Spleen (tissue), 7 donors: ENCODE measurements at regions not wholly inside any gene's neighbourhood (a gene's known extent, or its start where the extent isn't known, plus 50 kb on each side); places are given as distances from the start of the nearest gene placed in this dataset.

Source experiments
- CTCF ChIP-seq, 11 experiments: fragments of 200-600 bp in 7 of 11; fragments of 450-650 bp in 4 of 11; sonication (generic) in 4 of 11; IDR thresholded peaks in 8 of 11; conservative IDR thresholded peaks in 3 of 11; 1 replicate in 7 of 11; 2 replicates in 4 of 11; pipeline versions ENCODE4 v1.4.0 to v1.8.0; 2016 to 2021; ENCODE audit warnings: antibody characterized with exemption in 11 of 11, inconsistent platforms in 4 of 11, mild to moderate bottlenecking in 1 of 11
- POLR2A ChIP-seq, 3 donors: fragments of 450-650 bp; IDR thresholded peaks; one replicate each; pipeline ENCODE4 v1.5.1; 2017; ENCODE audit warnings: antibody characterized with exemption in 3 of 3, mild to moderate bottlenecking in 1 of 3
- POLR2AphosphoS5 ChIP-seq, 3 donors: sonication (generic); formaldehyde crosslinking; IDR thresholded peaks; one replicate each; pipeline ENCODE4 v1.5.1; 2017; ENCODE audit warnings: antibody characterized with exemption in 3 of 3
- donor health status: DM: no; HTN: no; CAD: no; lungs with moderate emphysema.
- donor health status: DM: no; HTN: no; CAD: no.
- donor health status: DM: no; HTN: no; CAD: no.

GRCh38 chr12:46557539-46558373, 185.2 kb upstream of the SLC38A2 start:
- TF ChIP-seq CTCF (IDR thresholded peaks at IDR 0.05 in 8 of 11, conservative IDR thresholded peaks at IDR 0.05 in 3 of 11) (no peak), POLR2AphosphoS5 (IDR thresholded peaks at IDR 0.05) (no peak), POLR2A (IDR thresholded peaks at IDR 0.05) (no peak)
